GM12891 (cell line): ENCODE measurements at regions not wholly inside any gene's neighbourhood (a gene's known extent, or its start where the extent isn't known, plus 50 kb on each side); places are given as distances from the start of the nearest gene placed in this dataset.

ENCODE experiments used
- DNase-seq: peaks from one replicate; pipeline ENCODE4 v3.0.0; 2011; ENCODE audit warnings: low spot score; ENCODE audit not compliant: insufficient read length
- FAIRE-seq: peaks from 2 replicates; lab custom pipeline; 2011; peaks lifted over from hg19 to GRCh38; lab: Jason Lieb, UNC
- PAX5 ChIP-seq: IDR thresholded peaks from 2 replicates; pipeline ENCODE4 v1.6.1; 2011; ENCODE audit warnings: low read length, moderate library complexity, mild to moderate bottlenecking; ENCODE audit not compliant: insufficient read depth, severe bottlenecking
- POLR2A ChIP-seq: IDR thresholded peaks from 2 replicates; pipeline ENCODE4 v1.6.1; 2011; ENCODE audit warnings: low read depth, low read length, control low read depth
- POLR2AphosphoS5 ChIP-seq: IDR thresholded peaks from 2 replicates; pipeline ENCODE4 v1.6.1; 2011; ENCODE audit warnings: low read depth, low read length, control low read depth
- POU2F2 ChIP-seq: IDR thresholded peaks from 2 replicates; pipeline ENCODE4 v1.6.1; 2011; ENCODE audit warnings: low read depth, mild to moderate bottlenecking, control low read depth, low read length, moderate library complexity
- SPI1 ChIP-seq: IDR thresholded peaks from 2 replicates; pipeline ENCODE4 v1.6.1; 2011; ENCODE audit warnings: low read depth, low read length, control low read depth
- TAF1 ChIP-seq: IDR thresholded peaks from 2 replicates; pipeline ENCODE4 v1.6.1; 2011; ENCODE audit warnings: low read depth, low read length, control low read depth

- no peak for FAIRE-seq
These were observed 477.5 kb upstream of the EEF2KMT start for GRCh38 chr16:5575121-5575520.

GRCh38 chr16:5572056-5572455 is 474.5 kb upstream of the EEF2KMT start:
- TF ChIP-seq TAF1 (no peak), POLR2A (no peak), PAX5 (no peak), POU2F2 (no peak), SPI1 (no peak), POLR2AphosphoS5 (no peak)
- DNase-seq (no peak), FAIRE-seq (no peak)

More at GRCh38 chr16:5575121-5575520, 477.5 kb upstream of the EEF2KMT start:
- no peak for DNase-seq
- TF ChIP-seq TAF1 (no peak), SPI1 (no peak), POLR2A (no peak), PAX5 (no peak), POU2F2 (no peak), POLR2AphosphoS5 (no peak)

DNA sequence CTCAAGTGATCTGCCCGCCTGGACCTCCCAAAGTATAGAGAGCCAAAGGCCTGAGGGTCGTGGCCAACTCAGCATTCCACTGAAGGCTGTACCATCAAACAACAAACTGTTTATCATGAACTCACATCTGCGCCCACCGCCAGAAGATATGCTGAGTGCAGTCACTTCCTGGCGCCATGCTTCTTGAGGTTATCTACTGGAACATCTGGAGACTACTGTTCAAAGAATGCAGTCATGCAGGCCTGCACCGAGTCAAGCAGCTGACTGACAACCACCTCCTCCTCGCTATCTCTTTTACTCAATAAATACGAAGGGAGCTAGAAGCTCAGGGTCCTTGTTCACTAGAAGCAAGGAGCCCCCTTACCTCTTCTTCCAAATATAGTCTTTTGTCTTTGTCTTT is 473.9 kb upstream of the EEF2KMT start:
- FAIRE-seq = no peak
- DNase-seq = no peak
- no peak for TF ChIP-seq POU2F2
- TF ChIP-seq PAX5 = no peak
- TF ChIP-seq POLR2A = no peak
- no peak for TF ChIP-seq POLR2AphosphoS5
- TF ChIP-seq TAF1 = no peak
- no peak for TF ChIP-seq SPI1

- no peak for DNase-seq
- no peak for FAIRE-seq
- no peak for TF ChIP-seq PAX5
These were observed 464.2 kb upstream of the EEF2KMT start for GRCh38 chr16:5561800-5562199.

DNA sequence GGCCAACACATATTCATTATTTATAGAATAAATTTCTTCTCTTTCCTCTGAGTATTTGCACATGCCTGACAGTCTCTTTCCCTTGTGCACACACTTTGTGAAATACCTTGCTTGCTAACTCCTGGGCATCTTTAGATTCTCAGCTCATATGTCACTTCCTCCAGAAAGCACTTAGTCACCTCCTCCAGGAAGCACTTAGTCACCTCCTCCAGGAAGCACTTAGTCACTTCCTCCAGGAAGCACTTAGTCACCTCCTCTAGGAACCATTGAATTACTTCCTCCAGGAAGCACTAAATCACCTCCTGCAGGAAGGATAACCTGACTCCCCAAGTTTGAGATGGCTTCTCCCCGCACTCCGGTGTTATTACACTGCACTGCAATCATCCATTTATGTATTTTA is 462.5 kb upstream of the EEF2KMT start:
- TF ChIP-seq POU2F2 (no peak), POLR2A (no peak), PAX5 (no peak), TAF1 (no peak), SPI1 (no peak), POLR2AphosphoS5 (no peak)
- FAIRE-seq (no peak), DNase-seq (no peak)

GRCh38 chr16:5557966-5558365 is 460.4 kb upstream of the EEF2KMT start:
- FAIRE-seq (no peak), DNase-seq (no peak)
- TF ChIP-seq POLR2AphosphoS5 (no peak), POLR2A (no peak), PAX5 (no peak), SPI1 (no peak), TAF1 (no peak), POU2F2 (no peak)

GRCh38 chr16:5557448-5557847 is 459.9 kb upstream of the EEF2KMT start:
- DNase-seq (no peak), FAIRE-seq (no peak)
- TF ChIP-seq POU2F2 = no peak
- no peak for TF ChIP-seq POLR2A
- no peak for TF ChIP-seq TAF1
- TF ChIP-seq POLR2AphosphoS5 = no peak
- TF ChIP-seq PAX5 = no peak
- no peak for TF ChIP-seq SPI1

- TF ChIP-seq TAF1 (no peak), POU2F2 (no peak), PAX5 (no peak), SPI1 (no peak), POLR2AphosphoS5 (no peak), POLR2A (no peak)
- DNase-seq (no peak), FAIRE-seq (no peak)
These were observed 458.7 kb upstream of the EEF2KMT start for GRCh38 chr16:5556158-5556810.

DNA sequence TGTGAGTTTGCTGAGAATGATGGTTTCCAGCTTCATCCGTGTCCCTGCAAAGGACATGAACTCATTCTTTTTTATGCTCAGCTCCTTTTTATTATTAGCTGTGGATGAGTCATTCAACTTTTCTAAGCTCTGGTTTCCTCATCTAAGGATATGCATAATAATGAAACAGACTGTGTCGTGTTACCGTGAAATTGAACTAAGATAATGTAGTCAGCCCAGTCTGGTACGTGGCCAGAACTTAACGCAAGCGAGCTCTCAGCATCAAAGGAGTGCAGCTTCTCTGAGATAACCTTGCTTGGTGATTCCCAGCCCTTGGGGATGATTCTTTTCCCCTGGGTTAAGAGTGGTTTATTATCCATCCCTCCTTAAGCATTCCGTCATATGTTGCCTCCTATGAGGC is 454.3 kb upstream of the EEF2KMT start:
- FAIRE-seq (no peak), DNase-seq (no peak)
- no peak for TF ChIP-seq PAX5
- TF ChIP-seq POLR2AphosphoS5 = no peak
- no peak for TF ChIP-seq TAF1
- TF ChIP-seq SPI1 = no peak
- no peak for TF ChIP-seq POU2F2
- TF ChIP-seq POLR2A = no peak

GRCh38 chr16:5549802-5550201 is 452.2 kb upstream of the EEF2KMT start:
- DNase-seq = no peak
- FAIRE-seq = no peak
- TF ChIP-seq POU2F2 (no peak), POLR2AphosphoS5 (no peak), SPI1 (no peak), TAF1 (no peak)

DNA sequence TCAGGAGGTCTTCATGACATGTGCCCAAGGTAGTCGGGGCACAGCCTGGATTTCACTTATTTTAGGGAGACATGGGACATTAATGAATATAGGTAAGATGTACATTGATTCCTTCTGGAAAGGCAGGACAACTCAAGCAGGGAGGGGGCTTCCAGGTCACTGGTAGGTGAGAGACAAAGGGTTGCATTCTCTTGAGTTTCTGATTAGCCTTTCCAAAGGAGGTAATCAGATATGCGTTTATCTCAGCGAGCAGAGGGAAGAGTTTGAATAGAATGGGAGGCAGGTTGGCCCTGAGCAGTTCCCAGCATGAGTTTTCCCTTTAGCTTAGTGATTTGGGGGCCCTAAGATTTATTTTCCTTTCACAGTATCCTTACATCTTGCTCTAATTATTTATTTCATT is 443.8 kb upstream of the EEF2KMT start:
- TF ChIP-seq PAX5 (no peak), POLR2A (no peak), POU2F2 (no peak)
- no peak for FAIRE-seq
- DNase-seq = no peak
